ENCODE measurements at regions not wholly inside any gene's neighbourhood (a gene's known extent, or its start where the extent isn't known, plus 50 kb on each side); places are given as distances from the start of the nearest gene placed in this dataset.

DNA sequence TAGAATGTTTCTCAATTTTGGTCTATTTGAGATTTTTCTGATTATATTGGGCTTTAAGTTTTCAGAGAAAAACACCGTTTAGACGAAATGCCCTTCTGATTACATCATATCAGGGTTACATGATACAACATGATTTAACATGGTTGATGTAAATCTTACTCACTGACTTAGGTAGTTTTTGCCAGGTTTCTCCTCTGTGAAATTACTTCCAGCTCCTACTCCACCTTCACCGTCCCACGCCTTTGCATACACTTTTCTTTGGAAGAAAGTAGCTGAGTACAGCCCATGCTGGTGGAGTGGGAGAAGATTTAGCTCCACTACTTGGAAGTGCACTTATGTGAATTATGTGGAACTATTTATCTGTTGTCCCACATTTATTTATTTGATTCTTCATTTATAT is 433.2 kb upstream of the KLHL1 start:
- DNase-seq (ENCODE audit: low read depth, low spot score): no peak
- Histone ChIP-seq H3K9me3 (ENCODE audit: control insufficient read depth, insufficient read depth, low read length) (peaks cover 5% of the 10 kb centered on the region), H3K4me3 (ENCODE audit: low read depth, low read length) (no peak overlapping the region), H3K27me3 (ENCODE audit: control insufficient read depth, insufficient read depth, low read length) (no peaks in the 10 kb centered on the region), H3K27ac (ENCODE audit: low read depth, low read length) (no peak overlapping the region)
- no peak for TF ChIP-seq CTCF (IDR thresholded peaks at IDR 0.05; ENCODE audit: low read depth, low read length)
- ChIA-PET POLR2A (no interaction called here), CTCF (no interaction called here)

GRCh38 chr13:70534466-70534865 is 426.2 kb upstream of the KLHL1 start:
- Histone ChIP-seq H3K27me3 (ENCODE audit: control insufficient read depth, insufficient read depth, low read length) (no peaks in the 10 kb centered on the region), H3K4me3 (ENCODE audit: low read depth, low read length) (no peak overlapping the region), H3K27ac (ENCODE audit: low read depth, low read length) (no peak overlapping the region), H3K9me3 (ENCODE audit: control insufficient read depth, insufficient read depth, low read length) (peaks cover 5% of the 10 kb centered on the region)
- ChIA-PET CTCF (no interaction called here), POLR2A (no interaction called here)
- DNase-seq (ENCODE audit: low read depth, low spot score): no peak
- TF ChIP-seq CTCF (IDR thresholded peaks at IDR 0.05; ENCODE audit: low read depth, low read length): no peak

- no peak for DNase-seq (ENCODE audit: low read depth, low spot score)
- CTCF ChIA-PET: no interaction called here
- Histone ChIP-seq H3K4me3 (ENCODE audit: low read depth, low read length) (no peak overlapping the region), H3K27me3 (ENCODE audit: control insufficient read depth, insufficient read depth, low read length) (no peaks in the 10 kb centered on the region), H3K27ac (ENCODE audit: low read depth, low read length) (no peak overlapping the region), H3K9me3 (ENCODE audit: control insufficient read depth, insufficient read depth, low read length) (peaks cover 6% of the 10 kb centered on the region; the same call in 1 of the 2 replicates)
- no peak for TF ChIP-seq CTCF (IDR thresholded peaks at IDR 0.05; ENCODE audit: low read depth, low read length)
- POLR2A ChIA-PET: no interaction called here
Observed at GRCh38 chr13:70529652-70530051, 421.4 kb upstream of the KLHL1 start.

- Histone ChIP-seq H3K9me3 (ENCODE audit: control insufficient read depth, insufficient read depth, low read length) (peaks cover 6% of the 10 kb centered on the region; the same call in 1 of the 2 replicates), H3K4me3 (ENCODE audit: low read depth, low read length) (no peak overlapping the region), H3K27ac (ENCODE audit: low read depth, low read length) (no peak overlapping the region), H3K27me3 (ENCODE audit: control insufficient read depth, insufficient read depth, low read length) (no peaks in the 10 kb centered on the region)
- DNase-seq (ENCODE audit: low read depth, low spot score): no peak
- CTCF ChIA-PET: no interaction called here
- POLR2A ChIA-PET: no interaction called here
- TF ChIP-seq CTCF (IDR thresholded peaks at IDR 0.05; ENCODE audit: low read depth, low read length): no peak
Observed at GRCh38 chr13:70527599-70527998, 419.3 kb upstream of the KLHL1 start.

- TF ChIP-seq CTCF (IDR thresholded peaks at IDR 0.05; ENCODE audit: low read depth, low read length): no peak
- Histone ChIP-seq H3K27me3 (ENCODE audit: control insufficient read depth, insufficient read depth, low read length) (no peaks in the 10 kb centered on the region), H3K9me3 (ENCODE audit: control insufficient read depth, insufficient read depth, low read length) (peaks cover 12% of the 10 kb centered on the region; the same call in 1 of the 2 replicates), H3K4me3 (ENCODE audit: low read depth, low read length) (no peak overlapping the region), H3K27ac (ENCODE audit: low read depth, low read length) (no peak overlapping the region)
- ChIA-PET CTCF (no interaction called here), POLR2A (no interaction called here)
- DNase-seq (ENCODE audit: low read depth, low spot score): no peak
Observed at GRCh38 chr13:70523622-70524021, 415.4 kb upstream of the KLHL1 start.
